GM12864 (cell line): ENCODE measurements at regions not wholly inside any gene's neighbourhood (a gene's known extent, or its start where the extent isn't known, plus 50 kb on each side); places are given as distances from the start of the nearest gene placed in this dataset.
"Not testable (repeated sequence)": the region's sequence is repeated elsewhere in the genome, so short reads cannot be mapped to it uniquely, and the experiment has no call there.

Experiments
- DNase-seq: peaks from one replicate; pipeline ENCODE4 v3.0.0-alpha.2; 2011; ENCODE audit warnings: low read depth
- H3K4me3 ChIP-seq: 2 replicates; pipeline ENCODE4 v1.5.1; 2011; ENCODE audit warnings: mild to moderate bottlenecking, low read depth, low read length, control low read depth
- CTCF ChIP-seq: IDR thresholded peaks from 2 replicates; pipeline ENCODE4 v1.5.1; 2011; ENCODE audit warnings: low read depth, mild to moderate bottlenecking, moderate library complexity, low read length, control low read depth, inconsistent platforms; ENCODE audit errors: missing control alignments

- TF ChIP-seq CTCF, result no peak
- no peak for DNase-seq
- no peak overlapping the region for H3K4me3 ChIP-seq
These were observed 179.0 kb downstream of the YTHDC2 start for GRCh38 chr5:113692466-113692865.

GRCh38 chr5:113692891-113693457, 179.5 kb downstream of the YTHDC2 start:
- no peak overlapping the region for H3K4me3 ChIP-seq
- DNase-seq, result no peak
- no peak for TF ChIP-seq CTCF

- DNase-seq, result no peak
- H3K4me3 ChIP-seq, result no peak overlapping the region
- no peak for TF ChIP-seq CTCF
These were observed 180.2 kb downstream of the YTHDC2 start for GRCh38 chr5:113693701-113694100.

GRCh38 chr5:113694576-113694975, 181.1 kb downstream of the YTHDC2 start:
- no peak for TF ChIP-seq CTCF
- H3K4me3 ChIP-seq, result no peak overlapping the region
- no peak for DNase-seq

- H3K4me3 ChIP-seq, result no peak overlapping the region
- DNase-seq, result no peak
- TF ChIP-seq CTCF, result no peak
These were observed 189.8 kb downstream of the YTHDC2 start for GRCh38 chr5:113703266-113703665.

GRCh38 chr5:113705657-113706056, 192.2 kb downstream of the YTHDC2 start:
- no peak for TF ChIP-seq CTCF
- no peak overlapping the region for H3K4me3 ChIP-seq

GRCh38 chr5:113713051-113713450, 199.6 kb downstream of the YTHDC2 start:
- H3K4me3 ChIP-seq, result no peak overlapping the region
- no peak for DNase-seq
- no peak for TF ChIP-seq CTCF

More at GRCh38 chr5:113705657-113706056, 192.2 kb downstream of the YTHDC2 start:
- DNase-seq, result no peak

- H3K4me3 ChIP-seq, DNase-seq: not testable (repeated sequence)
These were observed 202.4 kb downstream of the YTHDC2 start for GRCh38 chr5:113715921-113716320.
